ENCODE measurements at regions not wholly inside any gene's neighbourhood (a gene's known extent, or its start where the extent isn't known, plus 50 kb on each side); places are given as distances from the start of the nearest gene placed in this dataset.

GRCh38 chr2:129058981-129059380 lies 740.3 kb upstream of the HS6ST1 start:
- DNase-seq (ENCODE audit: low read depth in 2 of 2), result no peak

- DNase-seq (ENCODE audit: low read depth in 2 of 2), result no peak
Observed at GRCh38 chr2:129059476-129059875, 740.8 kb upstream of the HS6ST1 start.

DNA sequence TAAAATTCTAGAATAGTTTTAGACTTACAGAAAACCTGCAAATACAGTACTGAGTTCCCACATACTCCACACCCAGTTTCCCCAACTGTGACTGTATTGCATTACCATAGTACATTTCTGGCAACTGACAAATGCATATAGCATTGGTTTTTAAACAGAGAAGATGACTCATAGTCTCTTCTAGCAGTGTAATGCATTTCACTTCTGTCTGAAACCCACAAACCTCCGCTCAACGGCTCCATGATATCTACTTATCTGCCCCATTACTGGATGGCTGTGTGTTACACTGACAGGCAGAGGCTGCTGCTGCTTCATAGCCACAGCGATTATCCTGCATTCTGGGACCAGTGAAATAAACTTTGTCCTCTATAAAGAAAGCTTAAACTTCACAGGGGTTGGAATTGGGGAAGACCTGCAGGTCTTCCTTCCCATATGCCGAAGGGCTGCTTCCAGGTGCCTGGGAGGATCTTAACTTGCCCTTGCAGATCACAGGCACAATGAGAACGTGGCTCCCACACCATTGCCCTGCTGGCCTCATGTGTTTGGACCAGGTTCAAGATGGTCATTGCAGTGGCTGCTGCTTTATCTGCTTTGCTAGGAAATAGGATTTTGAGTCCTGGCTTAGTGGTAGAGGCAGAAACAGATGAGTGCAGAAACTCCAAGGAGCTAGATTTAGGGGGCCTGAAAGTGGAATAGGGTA lies 742.6 kb upstream of the HS6ST1 start:
- DNase-seq (ENCODE audit: low read depth in 2 of 2), result peak; percentile 57 to 68

DNA sequence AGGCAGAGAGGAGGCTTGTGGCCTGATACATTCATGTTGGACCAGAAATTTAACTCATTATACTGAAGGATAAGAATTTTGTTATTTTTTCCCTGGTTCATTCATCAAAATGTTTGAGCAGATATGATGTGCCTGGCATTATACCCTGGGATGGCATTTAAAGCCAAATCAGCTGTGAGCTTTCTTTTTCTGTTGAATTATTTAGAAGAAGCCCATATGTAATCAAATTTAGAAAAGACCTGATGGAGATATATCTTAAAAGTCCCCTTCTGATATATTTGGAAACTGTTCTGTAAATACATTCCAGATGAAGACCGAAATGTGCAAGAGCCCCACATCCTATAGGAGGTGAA lies 743.1 kb upstream of the HS6ST1 start:
- DNase-seq (ENCODE audit: low read depth in 2 of 2), result no peak

- DNase-seq (ENCODE audit: low read depth in 2 of 2), result no peak
Observed at GRCh38 chr2:129062146-129062912, 743.7 kb upstream of the HS6ST1 start.

DNA sequence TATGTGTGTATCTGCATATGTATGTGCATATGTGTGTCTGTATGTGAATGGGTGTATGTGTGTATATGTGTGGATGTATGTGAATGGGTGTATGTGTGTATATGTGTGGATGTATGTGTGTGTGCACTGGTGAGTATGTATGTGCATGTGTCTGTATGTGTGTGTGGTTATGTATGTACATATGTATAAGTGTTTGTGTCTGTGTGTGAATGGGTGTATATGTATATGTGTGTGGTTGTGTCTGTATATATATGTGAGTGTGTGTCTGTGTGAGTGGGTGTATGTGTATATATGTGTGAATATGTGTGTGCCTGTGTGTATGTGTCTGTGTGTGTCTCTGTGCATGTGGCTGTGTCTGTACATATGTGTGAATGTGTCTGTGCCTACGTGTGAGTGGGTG lies 748.4 kb upstream of the HS6ST1 start:
- no peak for DNase-seq (ENCODE audit: low read depth in 2 of 2)

- DNase-seq (ENCODE audit: low read depth in 2 of 2), result no peak
Observed at GRCh38 chr2:129067953-129068352, 749.3 kb upstream of the HS6ST1 start.

GRCh38 chr2:129068543-129068942 lies 749.9 kb upstream of the HS6ST1 start:
- no peak for DNase-seq (ENCODE audit: low read depth in 2 of 2)

GRCh38 chr2:129069875-129070594 lies 751.4 kb upstream of the HS6ST1 start:
- no peak for DNase-seq (ENCODE audit: low read depth in 2 of 2)

DNA sequence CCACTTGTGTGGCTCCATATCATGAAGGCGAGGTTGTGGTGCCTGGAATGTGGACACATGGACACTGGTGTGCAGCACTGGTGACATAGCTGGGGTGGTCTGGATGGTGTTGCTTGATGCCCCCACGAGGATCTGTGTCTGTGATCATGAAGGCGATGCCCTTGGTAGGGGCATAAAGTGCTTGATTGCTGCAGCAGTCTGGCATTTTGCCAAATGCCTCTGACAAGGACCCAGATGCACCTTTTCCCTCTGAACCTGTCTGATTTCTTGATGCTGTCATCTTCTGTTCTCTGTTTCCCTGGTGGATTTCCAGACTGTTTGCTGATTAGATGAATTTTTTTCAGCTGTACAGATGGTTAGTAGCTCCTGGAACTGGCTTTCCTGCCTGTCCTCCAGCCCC lies 752.0 kb upstream of the HS6ST1 start:
- no peak for DNase-seq (ENCODE audit: low read depth in 2 of 2)

DNA sequence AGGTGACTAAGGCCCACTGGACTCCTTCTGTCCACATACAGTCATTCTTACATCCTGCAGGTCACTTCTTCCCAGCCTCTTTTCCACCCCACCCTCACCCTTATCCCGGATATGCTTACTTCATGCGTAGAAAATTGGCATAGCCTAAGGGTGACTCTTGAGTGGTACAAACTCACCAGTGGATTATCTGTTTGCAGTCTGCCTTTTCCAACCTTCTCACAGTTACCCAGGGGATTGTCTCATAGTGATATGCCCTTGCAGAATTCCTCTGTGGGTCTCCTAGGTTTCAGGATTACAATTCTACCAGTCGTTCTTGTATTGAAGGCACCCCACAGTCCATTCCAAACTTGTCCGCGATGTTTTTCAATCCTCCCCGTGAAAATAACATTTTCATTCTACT lies 752.9 kb upstream of the HS6ST1 start:
- no peak for DNase-seq (ENCODE audit: low read depth in 2 of 2)

GRCh38 chr2:129074298-129074920 lies 755.7 kb upstream of the HS6ST1 start:
- no peak for DNase-seq (ENCODE audit: low read depth in 2 of 2)

GRCh38 chr2:129078548-129078947 lies 759.9 kb upstream of the HS6ST1 start:
- DNase-seq (ENCODE audit: low read depth in 2 of 2), result no peak

DNA sequence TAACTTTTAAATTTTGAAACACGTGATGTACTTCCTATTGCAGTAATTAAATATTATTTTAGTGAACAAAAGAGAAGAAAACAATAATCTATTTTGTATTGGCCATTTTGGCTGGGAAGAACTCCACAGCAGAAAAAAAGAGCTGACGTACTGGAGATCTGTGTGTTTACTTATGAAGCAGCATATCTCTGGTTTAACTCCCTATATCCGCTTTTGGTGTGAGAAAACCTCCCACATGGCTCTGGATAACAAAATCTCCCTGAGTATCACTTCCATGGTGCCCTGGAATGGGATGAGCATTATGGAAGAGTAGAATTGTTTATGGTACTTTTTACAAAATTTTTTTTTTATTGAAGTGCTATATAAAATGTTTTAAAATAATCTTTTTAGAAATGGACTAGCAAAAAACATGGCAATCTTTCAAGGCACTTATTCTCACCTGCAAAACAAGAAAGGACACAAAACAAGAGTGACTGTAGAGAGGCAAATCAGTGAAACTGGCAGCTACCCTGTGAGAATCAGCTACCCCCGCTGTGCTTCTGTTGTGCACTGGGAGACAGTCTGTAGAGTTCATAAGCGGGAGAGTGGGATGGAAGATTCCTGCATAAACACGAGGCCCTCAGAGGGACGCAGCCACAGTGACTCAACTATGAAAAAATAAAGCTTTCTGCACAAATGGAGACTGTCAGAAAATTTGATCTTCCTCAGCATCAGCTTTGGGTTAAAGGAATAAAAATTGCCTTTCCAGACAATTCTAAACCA lies 762.2 kb upstream of the HS6ST1 start:
- no peak for DNase-seq (ENCODE audit: low read depth in 2 of 2)

DNA sequence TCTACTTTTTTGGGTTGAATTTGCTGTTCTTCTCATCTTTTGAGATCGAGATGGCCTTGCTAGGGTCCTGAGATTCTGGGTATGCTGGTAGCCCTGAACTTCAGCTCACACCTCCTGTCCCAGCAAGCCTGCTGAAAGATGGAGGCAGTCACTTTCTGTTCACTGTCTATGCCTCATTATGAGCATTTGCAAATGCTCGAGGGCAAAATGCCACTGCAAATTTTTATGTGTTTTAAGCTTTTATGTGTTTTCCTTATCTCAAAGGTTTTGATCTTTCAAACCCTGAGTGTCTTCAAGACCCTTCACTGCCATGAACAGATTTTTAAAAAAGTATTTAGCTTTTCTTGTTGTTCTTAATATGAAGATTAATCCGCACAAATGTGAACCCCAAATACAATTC lies 766.7 kb upstream of the HS6ST1 start:
- no peak for DNase-seq (ENCODE audit: low read depth in 2 of 2)

DNA sequence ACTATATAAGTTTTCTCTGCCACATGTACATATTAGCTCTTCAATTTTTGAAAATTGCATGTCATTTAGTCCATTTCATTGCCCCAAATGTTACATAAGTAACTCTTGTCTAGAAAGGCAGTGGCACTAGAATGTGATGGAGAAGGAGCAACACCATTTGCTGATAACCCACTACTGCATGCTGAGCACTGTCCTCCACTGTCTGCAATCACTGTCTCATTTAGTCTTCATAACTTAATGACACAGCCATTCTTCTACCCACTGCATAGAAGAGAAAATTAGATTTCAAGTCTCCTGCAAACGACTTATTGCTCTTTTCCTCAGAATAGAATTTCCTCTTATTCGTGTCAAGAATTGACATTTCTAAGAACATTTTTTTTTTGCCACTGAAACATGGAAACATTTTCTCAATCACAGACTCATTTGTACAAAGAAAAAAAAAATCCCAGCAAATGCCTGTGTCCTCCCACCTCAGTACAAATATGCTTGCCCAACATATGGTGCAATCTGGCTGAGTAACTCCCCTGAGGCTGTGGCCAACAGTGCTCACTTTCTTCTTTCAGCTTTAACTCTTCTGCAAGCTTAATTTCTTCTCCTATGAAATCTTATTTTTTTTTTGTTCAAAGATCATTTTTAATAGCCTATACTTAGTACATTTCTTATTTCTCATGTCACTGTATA lies 768.6 kb upstream of the HS6ST1 start:
- DNase-seq (ENCODE audit: low read depth in 2 of 2), result peak in 1 of 2 experiments; percentile 4

- no peak for DNase-seq (ENCODE audit: low read depth in 2 of 2)
Observed at GRCh38 chr2:129091620-129092019, 773.0 kb upstream of the HS6ST1 start.

GRCh38 chr2:129092956-129093355 lies 774.3 kb upstream of the HS6ST1 start:
- DNase-seq (ENCODE audit: low read depth in 2 of 2), result no peak

DNA sequence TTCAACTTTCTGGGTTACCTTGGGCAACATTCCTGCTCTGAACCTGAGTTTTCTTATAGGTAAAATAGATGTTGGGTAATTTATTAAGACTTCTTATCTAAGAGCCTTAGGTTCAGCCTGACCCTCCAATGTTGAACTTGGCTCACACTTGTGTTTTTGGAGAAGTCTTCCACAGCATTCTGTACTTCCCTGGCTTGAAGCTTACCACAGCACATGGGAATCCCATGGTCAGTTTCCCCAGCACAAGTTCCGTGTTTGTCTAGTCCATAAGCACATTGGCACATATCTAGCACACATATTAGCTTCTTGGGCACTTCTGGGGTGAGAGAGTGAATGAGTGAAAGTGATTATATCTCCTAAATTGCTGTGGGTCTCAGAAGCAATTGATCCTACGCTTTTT lies 782.5 kb upstream of the HS6ST1 start:
- no peak for DNase-seq (ENCODE audit: low read depth in 2 of 2)

DNA sequence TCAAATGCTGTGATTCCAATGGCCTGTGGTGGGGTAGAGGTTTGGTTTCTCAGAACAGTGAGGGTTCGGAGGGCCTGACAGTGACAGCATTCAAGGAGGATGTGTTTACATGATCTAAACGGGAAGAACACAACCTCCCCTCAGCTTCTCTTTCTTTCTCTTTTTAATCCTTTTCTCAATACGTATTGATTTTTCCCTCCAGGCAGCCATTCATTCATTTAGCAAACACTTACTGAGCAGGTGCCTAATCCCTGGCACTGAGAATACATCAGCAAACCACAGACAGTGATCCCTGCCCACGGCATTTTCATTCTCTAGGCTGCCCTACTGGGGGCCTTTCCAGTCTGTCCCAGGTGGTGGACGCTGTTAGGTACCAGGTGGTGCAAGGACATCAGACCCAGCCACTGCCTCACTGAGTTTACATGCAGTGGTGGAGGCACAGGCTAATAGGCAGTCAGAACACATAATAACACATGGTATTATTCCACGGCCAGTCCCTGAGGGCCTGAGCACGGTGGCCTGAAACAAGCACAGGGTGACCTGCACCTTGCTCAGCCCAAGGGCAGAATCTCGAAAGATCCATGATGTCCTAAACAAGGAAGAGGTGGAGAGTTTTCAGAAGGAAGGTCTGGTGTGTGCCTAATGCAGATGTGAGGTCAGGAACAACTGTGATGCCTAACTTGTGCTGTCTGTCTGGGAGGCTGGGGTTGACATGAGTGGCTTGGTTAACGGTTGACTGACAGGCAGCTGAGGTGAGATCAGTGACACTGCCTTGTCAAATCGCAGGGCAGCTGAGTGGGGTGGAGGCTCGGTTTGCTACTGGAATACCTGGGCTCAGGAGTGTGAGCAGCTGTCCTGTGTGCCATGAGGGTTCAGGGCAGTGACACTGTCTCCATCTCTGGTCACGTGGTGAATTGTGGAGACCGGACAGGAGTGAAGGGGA lies 785.5 kb upstream of the HS6ST1 start:
- DNase-seq (ENCODE audit: low read depth in 2 of 2), result no peak

All from fibroblast of skin of left biceps (primary cell).